Stimulated activated CD4-positive, alpha-beta T cell treated with anti-CD3 and anti-CD28 coated beads, Interleukin-1b, Interleukin-23, amount 100 ng/mL, for 24 hours (primary cell): ENCODE measurements at regions not wholly inside any gene's neighbourhood (a gene's known extent, or its start where the extent isn't known, plus 50 kb on each side); places are given as distances from the start of the nearest gene placed in this dataset.
"Not testable (repeated sequence)": the region's sequence is repeated elsewhere in the genome, so short reads cannot be mapped to it uniquely, and the experiment has no call there.

Experiments used
- DNase-seq, 4 experiments: peaks; one replicate each; pipeline ENCODE4 v3.0.0-alpha.2; 2020; ENCODE audit warnings: low read depth in 4 of 4, low spot score in 1 of 4

GRCh38 chr1:213702703-213703102, 285.1 kb upstream of the PROX1 start:
- no peak for DNase-seq

- no peak for DNase-seq
Measured at GRCh38 chr1:213704941-213705340, 282.8 kb upstream of the PROX1 start.

DNA sequence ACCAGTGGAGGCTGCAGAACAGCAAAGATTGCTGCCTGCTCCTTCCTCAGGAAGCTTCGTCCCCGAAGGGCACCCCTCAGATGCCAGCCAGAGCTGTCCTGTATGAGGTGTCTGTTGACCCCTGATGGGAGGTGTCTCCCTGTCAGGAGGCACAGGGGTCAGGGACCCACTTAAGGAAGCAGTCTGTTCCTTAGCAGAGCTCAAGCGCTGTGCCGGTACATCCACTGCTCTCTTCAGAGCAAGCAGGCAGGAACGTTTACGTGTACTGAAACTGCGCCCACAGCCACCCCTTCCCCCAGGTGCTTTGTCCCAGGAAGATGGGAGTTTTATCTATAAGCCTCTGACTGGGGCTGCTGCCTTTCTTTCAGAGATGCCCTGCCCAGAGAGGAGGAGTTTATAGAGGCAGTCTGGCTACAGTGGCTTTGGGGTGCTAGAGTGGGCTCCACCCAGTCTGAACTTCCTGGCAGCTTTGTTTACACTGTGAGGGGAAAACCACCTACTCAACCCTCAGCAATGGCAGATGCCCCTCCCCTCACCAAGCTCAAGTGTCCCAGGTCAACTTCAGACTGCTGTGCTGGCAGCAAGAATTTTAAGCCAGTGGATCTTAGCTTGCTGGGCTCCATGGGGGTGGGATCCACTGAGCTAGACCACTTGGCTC, 275.8 kb upstream of the PROX1 start:
- not testable (repeated sequence) for DNase-seq

DNA sequence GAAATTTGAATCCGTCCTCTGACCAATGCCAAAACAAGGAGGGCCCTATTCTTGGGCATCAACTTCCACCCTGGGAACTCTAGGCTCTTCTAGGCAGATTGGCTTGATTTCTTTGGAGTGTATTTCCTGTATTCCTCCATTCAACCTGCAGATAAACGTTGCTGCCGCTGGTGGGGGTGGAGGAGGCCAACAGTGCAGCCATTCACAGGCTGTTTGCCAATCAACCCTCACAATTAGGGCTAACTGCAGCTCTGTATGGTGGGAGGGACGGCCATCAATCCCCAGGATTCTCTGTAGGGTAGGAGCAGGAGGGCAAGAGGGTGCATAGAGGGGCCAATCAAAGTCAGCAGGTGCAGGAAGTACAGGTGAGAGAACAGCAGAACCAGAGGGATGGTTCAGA, 273.1 kb upstream of the PROX1 start:
- no peak for DNase-seq

- DNase-seq = no peak
Measured at GRCh38 chr1:213715182-213715581, 272.6 kb upstream of the PROX1 start.

- DNase-seq = no peak
Measured at GRCh38 chr1:213719462-213719861, 268.3 kb upstream of the PROX1 start.

DNA sequence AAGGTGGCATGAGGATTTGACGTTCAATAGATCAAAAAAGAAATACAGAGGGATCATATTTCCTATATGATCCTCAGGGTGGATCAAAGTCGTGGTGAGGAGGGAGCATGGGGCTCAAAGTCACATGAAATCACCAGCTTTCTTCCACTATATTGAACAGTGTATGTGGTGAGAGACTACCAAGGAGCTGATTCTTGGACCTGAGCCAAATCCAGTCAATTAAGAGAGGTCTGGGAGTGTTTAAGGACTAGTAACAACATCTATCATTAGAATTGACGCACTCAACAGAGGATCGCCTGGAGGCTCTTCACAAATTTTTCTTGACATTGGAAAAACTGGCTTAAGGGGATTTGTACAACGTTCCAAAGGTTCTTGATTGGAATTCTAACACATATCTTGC, 267.7 kb upstream of the PROX1 start:
- no peak for DNase-seq

- DNase-seq = no peak
Measured at GRCh38 chr1:213723187-213723586, 264.6 kb upstream of the PROX1 start.

GRCh38 chr1:213724640-213725536, 262.9 kb upstream of the PROX1 start:
- no peak for DNase-seq

DNA sequence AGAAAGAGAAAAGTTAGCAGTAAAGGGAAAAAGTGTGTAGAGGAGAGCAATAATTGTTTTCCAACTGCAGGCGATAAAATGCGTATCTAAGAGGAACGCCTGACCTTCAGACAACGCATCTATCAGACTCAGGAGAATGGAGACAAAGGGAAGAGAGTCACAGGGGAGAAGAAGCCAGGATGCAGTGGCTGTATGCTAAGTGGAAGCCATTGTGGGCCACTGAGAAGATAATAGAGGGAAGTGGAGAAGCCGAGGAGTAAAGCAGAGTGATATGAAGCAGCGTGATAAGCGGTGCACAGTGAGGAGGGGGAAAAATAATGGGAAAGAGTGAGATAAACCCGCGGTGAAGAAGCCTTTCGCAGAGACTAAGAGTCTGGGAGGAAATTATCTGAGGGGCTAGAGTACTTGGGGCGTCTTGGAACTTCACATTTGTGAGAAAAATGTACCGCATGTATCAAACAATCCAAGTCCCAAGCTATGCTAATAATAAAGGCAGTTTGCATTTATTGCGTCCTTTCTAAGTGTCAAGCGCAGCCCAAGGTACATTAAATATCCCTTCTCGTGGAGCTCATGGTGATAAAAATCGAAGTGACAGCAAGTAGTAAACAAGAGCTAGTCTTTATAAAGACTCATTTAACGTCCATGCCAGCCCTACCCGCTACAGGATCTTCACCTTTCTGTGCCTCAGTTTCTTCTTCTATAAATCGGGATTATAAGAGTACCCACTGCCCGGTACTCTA, 259.8 kb upstream of the PROX1 start:
- no peak for DNase-seq

- DNase-seq = no peak
Measured at GRCh38 chr1:213728593-213729536, 258.9 kb upstream of the PROX1 start.

- DNase-seq = no peak
Measured at GRCh38 chr1:213733705-213734104, 254.1 kb upstream of the PROX1 start.

DNA sequence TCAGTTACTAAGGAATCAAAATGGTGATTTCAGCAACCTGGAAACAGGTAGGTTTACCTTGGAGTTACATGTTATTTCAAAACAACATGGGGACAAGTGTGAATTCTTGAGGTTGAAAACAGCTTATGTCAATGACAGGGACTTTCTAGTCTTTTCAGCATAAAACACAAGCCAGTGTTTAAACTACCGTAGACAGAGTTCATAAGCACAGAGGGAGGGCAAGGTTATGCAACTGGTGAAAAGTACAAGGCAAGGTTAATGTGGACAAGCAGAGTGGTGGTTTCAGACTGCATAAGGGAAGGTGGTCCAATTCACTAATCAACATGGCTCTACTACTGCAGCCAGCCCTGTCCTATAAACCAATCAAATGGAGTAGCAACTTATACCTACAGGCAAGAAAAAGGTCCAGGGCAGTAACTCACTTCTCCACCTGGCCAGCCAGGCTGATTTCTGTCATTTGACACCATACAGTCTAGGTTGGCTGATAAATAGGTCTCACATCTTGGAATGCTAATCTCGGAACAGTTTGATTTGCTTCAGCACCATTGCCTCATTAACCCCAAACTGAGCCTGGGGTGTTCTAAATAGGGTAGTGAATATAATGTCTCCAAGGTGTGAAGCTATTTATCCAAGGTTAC, 250.3 kb upstream of the PROX1 start:
- DNase-seq = no peak

DNA sequence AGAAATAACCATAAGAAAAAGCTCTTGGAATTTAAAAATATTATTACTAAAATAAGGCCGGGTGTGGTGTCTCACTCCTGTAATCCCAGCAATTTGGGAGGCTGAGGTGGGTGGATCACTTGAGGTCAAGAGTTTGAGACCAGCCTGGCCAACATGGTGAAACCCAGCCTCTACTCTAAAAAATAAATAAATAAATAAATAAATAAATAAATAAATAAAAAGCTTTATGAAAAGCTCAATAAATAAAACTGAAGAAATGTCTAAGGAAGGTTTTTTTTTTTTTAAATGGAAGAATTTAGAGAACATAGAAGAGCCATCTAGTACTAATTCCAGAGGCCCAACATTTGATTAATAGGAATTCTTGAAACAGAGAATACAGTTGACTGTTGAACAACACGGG, 249.1 kb upstream of the PROX1 start:
- DNase-seq = no peak

DNA sequence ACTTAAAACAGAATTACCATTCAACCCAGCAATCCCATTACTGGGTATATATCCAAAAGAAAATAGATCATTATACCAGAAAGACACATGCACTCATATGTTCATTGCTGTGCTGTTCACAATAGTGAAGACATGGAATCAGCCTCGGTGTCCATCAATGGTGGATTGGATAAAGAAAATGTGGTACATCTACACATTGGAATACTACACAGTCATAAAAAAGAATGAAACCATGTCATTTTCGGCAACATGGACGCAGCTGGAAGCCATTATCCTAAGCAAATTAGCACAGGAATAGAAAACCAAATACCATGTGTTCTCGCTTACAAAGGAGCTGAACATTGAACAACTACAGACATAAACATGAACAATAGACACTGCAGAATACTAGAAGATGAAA, 244.8 kb upstream of the PROX1 start:
- DNase-seq = no peak

GRCh38 chr1:213744780-213745179, 243.0 kb upstream of the PROX1 start:
- DNase-seq = no peak

GRCh38 chr1:213745451-213745850, 242.3 kb upstream of the PROX1 start:
- DNase-seq = no peak

GRCh38 chr1:213749558-213749957, 238.2 kb upstream of the PROX1 start:
- DNase-seq = no peak

DNA sequence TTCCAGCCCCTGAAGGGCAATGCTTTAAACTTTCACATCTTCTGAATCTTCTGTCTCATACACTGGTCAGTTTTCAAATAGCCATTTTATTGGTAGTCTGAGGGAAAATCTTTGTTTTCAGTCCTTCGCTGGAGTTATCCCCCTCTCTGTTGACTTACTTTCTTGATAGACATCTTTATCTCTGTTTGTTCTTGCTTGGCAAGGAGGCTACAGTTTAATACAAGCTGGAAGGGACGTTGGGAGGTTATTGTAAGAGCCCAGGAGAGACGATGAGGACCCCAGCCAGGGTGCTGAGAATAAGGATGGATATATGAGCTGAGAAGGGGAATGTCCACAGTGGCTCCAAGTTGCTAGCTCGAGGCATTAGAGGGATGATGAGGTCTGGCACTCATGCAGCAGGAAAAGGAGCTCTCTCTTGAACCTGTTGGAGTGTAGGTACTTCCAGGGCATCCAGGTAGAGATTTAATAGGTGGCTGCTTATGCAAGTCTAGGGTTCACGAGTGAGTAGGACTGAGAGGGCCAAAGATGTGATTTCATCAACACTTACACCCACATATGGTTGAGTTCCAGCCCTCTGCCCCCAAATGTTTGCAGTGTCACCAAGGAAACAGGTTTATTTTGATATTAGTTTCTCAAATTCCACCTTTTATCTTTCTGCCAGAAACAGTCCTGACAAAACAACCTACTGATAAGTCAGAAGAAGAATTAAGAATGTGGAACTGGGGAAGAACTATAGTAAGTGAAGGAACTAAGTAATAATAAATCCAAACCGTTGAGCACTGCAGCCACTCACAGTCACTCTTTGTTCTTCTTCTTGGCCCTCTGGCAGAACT, 237.3 kb upstream of the PROX1 start:
- no peak for DNase-seq

- DNase-seq = no peak
Measured at GRCh38 chr1:213751064-213751397, 236.7 kb upstream of the PROX1 start.
